Right lobe of liver (tissue), 4 donors: ENCODE measurements at regions not wholly inside any gene's neighbourhood (a gene's known extent, or its start where the extent isn't known, plus 50 kb on each side); places are given as distances from the start of the nearest gene placed in this dataset.

Experiments
- POLR2A ChIP-seq: fragments of 450-650 bp; IDR thresholded peaks from one replicate; pipeline ENCODE4 v1.6.1; 2017; ENCODE audit warnings: antibody characterized with exemption, mild to moderate bottlenecking
- TF ChIP-seq, protein P1 (sequence below), 4 donors: fragments of 200-600 bp in 3 of 4; fragments of 450-650 bp in 1 of 4; IDR thresholded peaks; one replicate each; pipeline versions ENCODE4 v1.5.1 to v1.8.0; 2016 to 2022; ENCODE audit warnings: antibody characterized with exemption in 4 of 4, mild to moderate bottlenecking in 2 of 4
- donor health status: DM: no; HTN: no; CAD: no.
- donor health status: DM: no; HTN: no; CAD: no.
- donor health status: DM: no; HTN: yes; CAD: no.

DNA sequence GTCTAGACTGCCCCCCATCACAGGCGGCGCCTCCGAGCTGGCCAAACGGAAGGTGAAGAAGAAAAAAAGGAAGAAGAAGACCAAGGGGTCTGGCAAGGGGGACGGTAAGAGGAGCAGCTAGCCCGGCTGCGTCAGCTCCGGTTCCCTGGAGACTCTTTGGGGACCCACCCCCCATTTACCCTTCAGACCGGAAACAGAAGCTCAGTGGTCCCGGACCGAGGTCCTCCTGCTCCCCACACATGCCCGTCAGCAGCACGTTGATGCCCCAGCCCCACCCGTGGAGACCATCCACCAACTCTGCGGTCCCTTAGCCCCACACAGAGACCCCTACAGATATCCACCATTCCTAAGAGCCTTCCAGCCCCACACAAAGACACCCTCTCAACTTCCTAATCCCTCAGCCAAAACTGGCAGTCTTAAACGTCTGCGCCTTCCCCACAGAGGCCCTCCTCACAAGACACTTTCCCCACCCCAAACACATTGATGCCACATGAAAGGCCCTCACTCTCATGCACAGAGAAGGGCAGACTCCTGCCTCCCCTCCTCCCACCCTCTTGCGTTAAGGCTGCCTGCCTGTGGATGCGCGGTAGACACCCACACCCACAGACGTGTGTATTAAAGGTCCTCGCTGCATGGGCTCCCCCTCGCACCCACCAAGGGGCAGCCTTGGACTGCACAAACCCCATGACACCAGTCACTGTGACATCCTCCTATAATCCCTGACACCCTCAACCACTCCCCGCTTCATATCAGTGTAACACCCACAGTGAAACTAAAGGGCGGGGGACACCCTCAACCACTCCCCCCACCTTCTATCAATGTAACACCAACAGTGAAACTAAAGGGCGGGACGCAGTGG lies 58.2 kb upstream of the RPH3AL start:
- no peak for TF ChIP-seq POLR2A
- TF ChIP-seq, protein P1, sequence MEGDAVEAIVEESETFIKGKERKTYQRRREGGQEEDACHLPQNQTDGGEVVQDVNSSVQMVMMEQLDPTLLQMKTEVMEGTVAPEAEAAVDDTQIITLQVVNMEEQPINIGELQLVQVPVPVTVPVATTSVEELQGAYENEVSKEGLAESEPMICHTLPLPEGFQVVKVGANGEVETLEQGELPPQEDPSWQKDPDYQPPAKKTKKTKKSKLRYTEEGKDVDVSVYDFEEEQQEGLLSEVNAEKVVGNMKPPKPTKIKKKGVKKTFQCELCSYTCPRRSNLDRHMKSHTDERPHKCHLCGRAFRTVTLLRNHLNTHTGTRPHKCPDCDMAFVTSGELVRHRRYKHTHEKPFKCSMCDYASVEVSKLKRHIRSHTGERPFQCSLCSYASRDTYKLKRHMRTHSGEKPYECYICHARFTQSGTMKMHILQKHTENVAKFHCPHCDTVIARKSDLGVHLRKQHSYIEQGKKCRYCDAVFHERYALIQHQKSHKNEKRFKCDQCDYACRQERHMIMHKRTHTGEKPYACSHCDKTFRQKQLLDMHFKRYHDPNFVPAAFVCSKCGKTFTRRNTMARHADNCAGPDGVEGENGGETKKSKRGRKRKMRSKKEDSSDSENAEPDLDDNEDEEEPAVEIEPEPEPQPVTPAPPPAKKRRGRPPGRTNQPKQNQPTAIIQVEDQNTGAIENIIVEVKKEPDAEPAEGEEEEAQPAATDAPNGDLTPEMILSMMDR (IDR thresholded peaks at IDR 0.05) = no peak
